ENCODE measurements at regions not wholly inside any gene's neighbourhood (a gene's known extent, or its start where the extent isn't known, plus 50 kb on each side); places are given as distances from the start of the nearest gene placed in this dataset.

GRCh38 chr18:75936862-75937261, 509.4 kb upstream of the SMIM21 start:
- Histone ChIP-seq H3K4me3 (no peak overlapping the region), H4K20me1 (ENCODE audit: insufficient read depth) (no peaks in the 10 kb centered on the region; the same call in 1 of the 2 replicates), H3K9me3 (ENCODE audit: insufficient read depth, low read depth) (no peaks in the 10 kb centered on the region), H2AFZ (no peak overlapping the region), H3K4me2 (no peak overlapping the region), H3K9me2 (ENCODE audit: insufficient read depth) (no peaks in the 10 kb centered on the region), H3K4me1 (replicated peaks; ENCODE audit: insufficient read depth) (no peaks in the 10 kb centered on the region), H3K27me3 (ENCODE audit: insufficient read depth, low read depth) (peaks cover 31% of the 10 kb centered on the region), H3K79me2 (ENCODE audit: low read depth) (no peaks in the 10 kb centered on the region), H3K36me3 (ENCODE audit: low read depth) (no peaks in the 10 kb centered on the region), H3K27ac (no peak overlapping the region), H3F3A (ENCODE audit: insufficient read depth, low read depth) (no peaks in the 10 kb centered on the region)
- ChIA-PET CTCF (no interaction called here), POLR2A (ENCODE audit: unreplicated experiment) (no interaction called here)
- BruUV-seq (replicated peaks) = no TSS peak
- intact Hi-C loops (cut with micrococcal nuclease; ENCODE audit: unreplicated experiment) = no loop called here
- TF ChIP-seq CTCF (conservative IDR thresholded peaks at IDR 0.05) = no peak
- TF ChIP-seq EZH2 (IDR thresholded peaks at IDR 0.05; ENCODE audit: low read depth) = no peak
- DNase-seq = no peak

DNA sequence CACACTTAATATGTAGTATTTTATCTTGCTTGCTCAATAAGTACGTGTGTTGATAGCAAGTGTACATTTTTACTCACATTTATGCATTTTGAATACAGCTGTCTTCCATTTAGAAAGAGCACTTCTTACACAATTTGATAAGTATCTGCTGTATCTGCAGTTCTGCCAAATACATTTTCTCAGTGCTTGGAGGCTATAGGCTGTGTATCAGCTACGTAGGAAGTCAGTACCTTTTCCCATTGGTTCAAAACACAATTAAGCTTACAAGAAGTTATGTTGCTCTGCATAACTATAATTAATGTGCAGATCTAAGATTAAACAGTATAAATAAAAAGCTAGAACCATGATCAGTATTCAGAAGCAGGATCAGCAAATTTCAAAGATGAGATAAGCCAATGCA, 503.6 kb upstream of the SMIM21 start:
- TF ChIP-seq EZH2 (IDR thresholded peaks at IDR 0.05; ENCODE audit: low read depth) (no peak), CTCF (conservative IDR thresholded peaks at IDR 0.05) (no peak)
- Histone ChIP-seq H3K79me2 (ENCODE audit: low read depth) (no peaks in the 10 kb centered on the region), H4K20me1 (ENCODE audit: insufficient read depth) (no peaks in the 10 kb centered on the region), H3K4me2 (no peak overlapping the region), H2AFZ (no peak overlapping the region), H3K4me1 (replicated peaks; ENCODE audit: insufficient read depth) (no peaks in the 10 kb centered on the region), H3K27me3 (ENCODE audit: insufficient read depth, low read depth) (peaks cover 22% of the 10 kb centered on the region), H3F3A (ENCODE audit: insufficient read depth, low read depth) (no peaks in the 10 kb centered on the region), H3K36me3 (ENCODE audit: low read depth) (no peaks in the 10 kb centered on the region), H3K27ac (no peak overlapping the region), H3K4me3 (no peak overlapping the region), H3K9me2 (ENCODE audit: insufficient read depth) (no peaks in the 10 kb centered on the region), H3K9me3 (ENCODE audit: insufficient read depth, low read depth) (no peaks in the 10 kb centered on the region)
- no TSS peak for BruUV-seq (replicated peaks)
- POLR2A ChIA-PET (ENCODE audit: unreplicated experiment) = no interaction called here
- CTCF ChIA-PET = no interaction called here
- intact Hi-C loops (cut with micrococcal nuclease; ENCODE audit: unreplicated experiment) = no loop called here
- no peak for DNase-seq

GRCh38 chr18:75928706-75929105, 501.2 kb upstream of the SMIM21 start:
- no peaks in the 10 kb centered on the region for H3K4me1 ChIP-seq (replicated peaks; ENCODE audit: insufficient read depth)
- ChIA-PET POLR2A (ENCODE audit: unreplicated experiment) (no interaction called here), CTCF (no interaction called here)
- H3K79me2 ChIP-seq (ENCODE audit: low read depth) = no peaks in the 10 kb centered on the region
- H3K27me3 ChIP-seq (ENCODE audit: insufficient read depth, low read depth) = peaks cover 1% of the 10 kb centered on the region; the same call in 1 of the 2 replicates
- no peak overlapping the region for H3K4me2 ChIP-seq
- H3K9me3 ChIP-seq (ENCODE audit: insufficient read depth, low read depth) = no peaks in the 10 kb centered on the region
- DNase-seq = no peak
- intact Hi-C loops (cut with micrococcal nuclease; ENCODE audit: unreplicated experiment) = no loop called here
- no peaks in the 10 kb centered on the region for H3F3A ChIP-seq (ENCODE audit: insufficient read depth, low read depth)
- no peak overlapping the region for H3K4me3 ChIP-seq
- no peak for TF ChIP-seq EZH2 (IDR thresholded peaks at IDR 0.05; ENCODE audit: low read depth)
- TF ChIP-seq CTCF (conservative IDR thresholded peaks at IDR 0.05) = no peak
- no peak overlapping the region for H3K27ac ChIP-seq
- H3K36me3 ChIP-seq (ENCODE audit: low read depth) = no peaks in the 10 kb centered on the region
- H4K20me1 ChIP-seq (ENCODE audit: insufficient read depth) = no peaks in the 10 kb centered on the region
- H3K9me2 ChIP-seq (ENCODE audit: insufficient read depth) = no peaks in the 10 kb centered on the region
- no peak overlapping the region for H2AFZ ChIP-seq
- no TSS peak for BruUV-seq (replicated peaks)
